Fibroblast of skin of left biceps (primary cell): ENCODE measurements at regions not wholly inside any gene's neighbourhood (a gene's known extent, or its start where the extent isn't known, plus 50 kb on each side); places are given as distances from the start of the nearest gene placed in this dataset.

ENCODE experiments used
- DNase-seq, 2 experiments: peaks; one replicate each; pipeline ENCODE4 v3.0.0-alpha.2; 2013; ENCODE audit warnings: low read depth in 2 of 2

DNA sequence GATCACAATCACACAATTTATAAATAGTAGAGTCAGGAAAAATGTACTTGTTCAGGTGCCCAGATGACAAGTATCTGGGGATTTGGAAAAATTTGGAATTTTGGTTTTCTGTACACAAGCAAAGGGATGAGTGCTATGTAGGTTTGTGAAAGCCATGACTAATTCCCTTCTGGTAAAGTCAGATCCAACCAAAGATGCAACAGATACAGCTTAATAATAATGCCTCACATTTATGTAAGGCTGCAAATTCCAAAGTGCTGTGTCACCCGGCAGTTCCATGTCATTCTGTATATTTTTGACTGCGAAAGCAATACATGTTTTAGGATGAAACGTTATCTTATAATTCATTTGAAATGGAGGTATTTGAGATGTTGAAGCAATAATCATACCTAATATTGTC, 102.7 kb upstream of the AGBL1 start:
- peak; percentile 10 to 14 for DNase-seq

DNA sequence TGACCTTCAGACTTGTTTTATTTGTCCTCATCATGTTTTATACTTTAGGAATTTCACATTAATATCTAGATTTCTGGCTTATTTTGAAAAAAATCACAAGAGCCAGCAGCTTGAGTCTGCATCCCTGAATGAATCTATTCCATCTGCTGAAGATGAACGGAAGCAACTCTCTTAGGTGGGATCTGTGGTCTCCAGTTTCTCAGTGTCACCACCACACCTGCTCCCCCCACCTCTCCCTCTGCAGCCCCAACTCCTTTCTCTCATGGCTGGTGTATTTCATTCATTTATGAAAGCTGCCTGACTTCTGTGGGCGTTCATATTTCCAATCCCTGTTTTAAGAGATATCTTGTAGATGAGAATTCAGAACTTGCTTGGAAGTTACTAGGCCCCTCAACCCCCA, 102.1 kb upstream of the AGBL1 start:
- DNase-seq = no peak

DNA sequence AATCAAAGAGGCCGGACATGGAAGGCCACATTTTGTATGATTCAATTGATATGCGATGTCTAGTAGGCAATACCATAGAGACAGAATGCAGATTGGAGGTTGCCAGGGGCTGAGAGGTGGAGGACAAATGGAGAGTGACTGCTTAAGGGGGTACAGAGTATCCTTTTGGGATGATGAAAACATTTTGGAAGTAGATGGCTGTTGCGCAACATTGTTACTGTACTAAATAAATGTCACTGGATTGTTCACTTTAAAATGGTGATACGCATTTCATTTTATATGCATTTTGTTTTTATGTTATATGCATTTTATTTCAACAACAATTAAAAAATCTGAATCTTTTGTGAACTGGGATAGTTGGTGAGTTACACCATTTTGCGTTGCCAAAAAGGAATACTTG, 99.7 kb upstream of the AGBL1 start:
- no peak for DNase-seq

DNA sequence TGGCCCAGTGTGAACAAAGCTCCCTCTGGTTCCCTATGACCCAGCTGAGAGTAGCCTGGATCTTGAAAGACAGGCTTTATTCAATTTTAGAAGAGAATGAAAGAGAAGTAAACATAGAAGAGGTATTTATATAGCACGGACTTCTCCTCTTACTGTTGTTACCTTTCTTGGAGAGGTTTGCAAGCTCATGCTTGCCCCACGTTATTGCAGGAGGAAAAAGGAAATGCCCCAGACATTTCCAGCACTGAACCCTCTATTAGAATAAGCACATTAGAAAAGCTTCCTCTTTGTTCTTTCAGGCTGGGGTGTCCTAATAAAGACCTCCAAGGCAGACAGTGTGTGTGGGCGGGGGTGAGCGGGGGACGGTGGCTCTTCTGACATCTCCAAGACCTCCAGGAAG, 98.7 kb upstream of the AGBL1 start:
- DNase-seq = no peak

DNA sequence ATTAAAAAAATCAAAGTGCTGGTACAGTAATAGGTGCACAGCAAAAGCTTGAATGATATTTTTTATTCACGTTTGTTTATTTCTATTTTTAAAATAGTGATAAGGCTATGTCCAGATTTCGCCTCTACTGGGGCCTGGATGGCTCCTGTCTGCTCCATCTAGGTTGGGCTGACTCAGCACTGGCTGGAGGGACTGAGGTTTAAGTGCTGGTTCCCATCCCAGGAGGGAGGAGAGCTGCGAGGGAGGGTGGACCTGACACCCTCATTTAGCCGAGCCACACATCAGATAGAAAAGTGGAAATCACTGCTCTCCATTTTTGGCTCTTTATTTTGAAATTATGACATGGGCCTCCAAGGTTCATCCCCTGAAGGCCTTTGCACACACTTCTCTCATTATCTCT, 95.4 kb upstream of the AGBL1 start:
- DNase-seq = no peak

DNA sequence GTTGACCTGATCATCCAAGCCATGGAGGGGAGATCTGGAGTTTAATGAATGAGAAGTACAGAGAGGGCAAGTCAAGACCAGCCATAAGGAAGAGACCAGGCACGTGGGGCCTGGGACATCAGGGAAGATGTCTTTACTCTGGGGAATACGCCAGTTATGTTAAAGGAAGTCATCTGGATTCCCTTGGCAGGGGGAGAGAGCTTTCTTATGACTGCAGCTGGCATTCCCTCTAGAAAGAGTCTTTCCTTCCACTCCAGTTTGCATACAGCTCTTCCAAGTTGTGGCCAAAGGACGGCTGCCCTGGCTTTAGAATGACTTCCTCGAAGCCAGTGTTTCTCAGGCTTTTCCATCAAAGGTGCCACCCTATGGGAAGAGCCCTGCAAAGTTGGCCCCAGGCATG, 93.6 kb upstream of the AGBL1 start:
- DNase-seq = no peak

DNA sequence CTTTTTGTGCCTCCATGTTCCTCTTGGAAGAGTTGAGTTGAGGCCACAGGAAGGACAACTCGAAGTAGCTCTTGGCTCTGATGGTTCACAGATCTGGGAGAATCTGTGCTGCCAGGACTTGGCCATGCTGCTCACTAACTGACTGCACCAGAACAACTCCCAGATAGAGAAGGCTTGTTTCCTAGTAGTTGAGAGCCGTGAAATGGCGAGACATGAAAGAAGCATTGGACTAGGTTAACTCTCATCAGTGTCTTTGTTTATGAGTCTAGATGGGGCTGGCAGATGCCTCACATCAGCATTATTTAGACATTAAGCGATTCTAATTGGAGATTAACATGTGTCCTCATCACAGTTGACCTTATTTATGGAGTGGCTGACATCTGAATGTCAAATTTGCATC, 92.9 kb upstream of the AGBL1 start:
- DNase-seq = no peak

DNA sequence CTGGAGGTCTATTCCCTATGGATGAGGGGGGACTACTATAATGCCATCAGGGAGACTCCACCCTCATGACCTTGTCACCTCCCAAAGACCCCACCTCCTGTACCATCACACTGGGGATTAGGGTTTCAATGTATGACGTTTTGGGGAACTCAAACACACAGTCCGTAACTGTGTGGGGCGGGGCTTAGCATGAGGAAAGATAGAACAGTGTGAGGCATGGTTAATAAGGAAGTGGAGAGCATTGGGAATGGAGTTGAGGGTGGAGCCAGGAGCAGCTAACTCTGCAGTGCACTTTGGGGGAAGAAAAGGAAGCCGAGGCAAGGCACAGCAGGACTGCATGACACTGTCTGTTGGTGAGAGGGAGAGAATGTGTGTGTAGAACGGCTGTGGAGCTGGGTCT, 90.9 kb upstream of the AGBL1 start:
- no peak for DNase-seq

DNA sequence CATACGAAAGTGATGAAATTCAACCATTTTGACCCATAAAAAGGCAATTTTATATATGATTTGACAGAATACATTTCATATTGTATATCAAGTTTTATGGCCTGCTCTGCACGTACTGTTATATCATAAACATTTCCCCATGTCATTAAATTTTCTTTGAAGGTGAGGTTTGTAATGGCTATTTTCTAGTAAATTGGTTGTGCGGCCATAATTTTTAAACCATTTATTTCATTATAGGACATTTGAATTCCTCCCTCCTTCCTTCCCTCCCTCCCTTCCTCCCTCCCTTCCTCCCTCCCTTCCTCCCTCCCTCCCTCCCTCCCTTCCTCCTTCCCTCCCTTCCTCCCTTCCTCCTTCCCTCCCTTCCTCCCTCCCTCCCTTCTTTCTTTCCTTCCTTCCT, 87.4 kb upstream of the AGBL1 start:
- DNase-seq = no peak

DNA sequence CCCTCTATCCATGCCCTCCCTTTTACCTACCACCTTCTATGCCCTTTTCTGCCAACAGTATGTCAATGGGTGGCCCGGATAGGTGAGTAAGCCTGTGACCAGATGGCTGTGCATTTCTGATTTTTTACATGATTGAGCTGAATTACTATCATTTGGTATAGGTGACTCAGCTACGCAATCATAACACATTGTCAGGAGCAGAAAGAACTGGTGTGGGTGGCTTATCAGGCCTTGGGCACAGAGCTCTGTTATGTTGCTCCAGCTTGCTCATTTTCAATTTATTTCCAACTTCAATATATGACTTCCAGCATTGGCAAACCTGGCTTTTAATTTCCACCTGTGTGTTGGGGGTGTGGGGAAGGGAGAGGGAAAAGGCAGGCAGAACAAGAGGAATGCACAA, 86.6 kb upstream of the AGBL1 start:
- DNase-seq = no peak

DNA sequence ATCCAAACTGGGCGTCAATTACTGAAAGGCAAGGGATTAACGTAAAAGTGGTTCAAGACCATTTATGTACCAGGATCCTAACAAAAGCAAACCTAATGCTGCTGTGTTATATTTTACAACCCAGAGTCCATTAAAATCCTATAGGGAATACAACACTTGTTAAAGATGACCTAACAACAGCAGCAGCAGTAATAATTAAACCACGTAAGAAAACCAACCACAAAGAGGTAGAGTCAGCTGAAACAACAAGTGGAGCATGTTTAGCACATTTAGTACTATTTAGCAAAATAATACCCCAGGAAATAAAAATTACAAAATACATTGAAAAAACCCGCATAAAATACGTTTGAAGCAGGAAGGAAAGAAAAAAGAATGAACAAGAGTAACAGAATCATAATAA, 82.1 kb upstream of the AGBL1 start:
- DNase-seq = no peak

DNA sequence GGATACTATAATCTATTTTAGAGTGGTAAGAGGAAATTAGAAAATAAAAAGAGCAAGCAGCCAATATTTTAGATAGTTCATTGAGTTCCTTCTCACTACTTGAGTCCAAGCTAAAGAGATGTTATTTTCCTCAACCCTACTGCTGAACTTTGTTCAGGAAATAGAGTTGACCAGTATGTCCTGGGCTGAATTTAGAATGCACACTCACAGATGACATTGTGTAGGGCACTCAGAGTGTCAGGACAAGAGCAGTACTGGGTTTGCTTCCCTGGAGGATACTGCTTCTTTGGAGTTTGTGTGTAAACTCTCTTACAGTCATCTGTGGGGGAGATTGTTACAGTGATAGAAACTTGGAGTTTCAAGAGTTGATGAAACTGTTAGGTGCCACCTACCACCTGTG, 80.0 kb upstream of the AGBL1 start:
- DNase-seq = no peak

DNA sequence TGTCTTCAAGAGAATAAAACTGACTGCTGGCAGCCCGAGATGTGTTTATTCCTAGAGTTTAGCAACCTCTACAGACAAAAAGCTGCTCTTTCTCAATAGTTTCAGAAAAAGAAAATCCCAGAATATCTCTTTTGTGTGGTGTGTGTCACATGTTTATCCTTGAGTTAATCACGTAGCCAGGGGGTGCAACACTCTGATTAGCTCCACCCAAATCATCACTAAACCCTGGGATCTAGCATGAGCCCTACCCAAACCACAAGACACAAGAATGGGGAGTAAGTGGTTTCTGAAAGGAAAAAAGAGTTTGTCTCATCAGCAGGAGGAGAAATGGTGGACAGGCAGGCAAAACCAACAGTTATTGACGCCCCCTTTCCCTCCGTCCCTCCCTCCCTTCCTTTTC, 78.5 kb upstream of the AGBL1 start:
- no peak for DNase-seq

DNA sequence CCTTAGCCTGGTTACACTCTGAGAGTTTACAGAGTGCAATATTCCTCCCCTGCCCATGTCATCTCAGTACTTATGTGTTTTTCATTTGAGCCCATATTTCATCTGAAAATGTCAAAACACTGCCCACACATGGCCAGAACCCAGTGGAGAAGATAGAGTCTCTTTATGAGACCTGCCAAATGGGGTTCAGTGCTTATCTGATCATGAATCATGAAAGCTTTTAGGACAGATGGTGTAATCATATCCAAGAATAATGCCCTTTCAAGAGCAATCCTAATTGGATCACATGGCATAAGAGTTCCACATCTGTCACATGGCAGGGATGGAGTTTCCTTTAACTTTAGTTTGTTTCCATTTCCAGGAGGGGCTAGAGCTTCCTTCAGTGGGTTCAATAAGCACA, 77.2 kb upstream of the AGBL1 start:
- no peak for DNase-seq

DNA sequence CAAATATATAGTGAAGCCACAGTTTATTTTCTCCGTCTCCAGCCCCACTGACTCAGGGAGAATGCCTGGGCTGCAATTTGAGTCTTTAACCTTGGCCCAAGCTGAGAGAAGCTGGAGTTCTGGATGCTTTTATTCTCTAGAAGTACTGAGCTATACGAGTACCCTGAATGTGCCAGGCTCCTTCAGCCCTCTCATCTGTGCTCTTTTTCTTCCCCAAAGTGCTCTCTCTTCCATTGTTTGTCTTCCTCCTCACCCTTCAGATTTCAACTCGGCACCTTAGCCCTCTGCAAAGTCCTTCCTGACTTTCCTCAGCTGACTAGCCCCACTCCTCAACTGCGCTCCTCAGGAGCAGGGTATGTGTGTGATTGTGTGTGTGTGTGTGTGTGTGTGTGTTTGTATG, 75.6 kb upstream of the AGBL1 start:
- no peak for DNase-seq

DNA sequence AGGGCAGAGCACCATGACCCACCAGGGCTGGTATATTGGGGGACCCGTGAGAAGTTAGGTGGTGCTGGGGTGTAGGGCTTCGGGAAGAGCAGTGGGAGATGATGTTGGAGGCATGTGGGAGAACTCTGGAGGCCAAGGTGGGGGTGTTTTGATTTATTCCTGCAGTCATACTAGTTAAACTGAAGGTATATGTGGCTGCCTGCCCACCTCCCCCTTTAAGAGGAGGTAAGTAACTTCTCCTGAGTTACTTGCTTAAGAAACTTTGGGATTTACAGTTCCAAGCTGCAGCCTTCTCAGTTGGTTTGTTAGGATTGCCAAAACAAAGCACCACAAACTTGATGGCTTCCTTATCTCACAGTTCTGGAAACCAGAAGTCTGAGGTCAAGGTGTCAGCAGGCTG, 73.1 kb upstream of the AGBL1 start:
- DNase-seq = no peak

DNA sequence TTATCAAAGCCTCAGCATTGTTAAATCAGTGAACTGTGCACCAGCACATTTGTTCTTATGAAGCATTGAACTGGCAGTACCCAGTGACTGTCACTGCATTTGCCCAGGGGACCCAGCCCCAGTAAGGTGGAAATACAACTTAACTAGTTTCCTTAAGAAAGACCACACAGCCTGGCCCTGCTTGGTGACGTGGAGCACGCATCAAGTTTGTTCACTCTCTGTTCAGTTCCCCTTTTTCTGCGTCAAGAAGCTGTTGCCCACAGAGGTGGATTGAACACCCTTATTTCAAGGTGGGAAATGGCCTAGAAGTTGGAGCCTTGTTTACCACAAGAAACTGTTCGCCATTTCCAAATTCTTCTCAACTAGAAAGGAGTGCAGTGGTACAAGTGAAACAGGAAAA, 69.9 kb upstream of the AGBL1 start:
- no peak for DNase-seq

DNA sequence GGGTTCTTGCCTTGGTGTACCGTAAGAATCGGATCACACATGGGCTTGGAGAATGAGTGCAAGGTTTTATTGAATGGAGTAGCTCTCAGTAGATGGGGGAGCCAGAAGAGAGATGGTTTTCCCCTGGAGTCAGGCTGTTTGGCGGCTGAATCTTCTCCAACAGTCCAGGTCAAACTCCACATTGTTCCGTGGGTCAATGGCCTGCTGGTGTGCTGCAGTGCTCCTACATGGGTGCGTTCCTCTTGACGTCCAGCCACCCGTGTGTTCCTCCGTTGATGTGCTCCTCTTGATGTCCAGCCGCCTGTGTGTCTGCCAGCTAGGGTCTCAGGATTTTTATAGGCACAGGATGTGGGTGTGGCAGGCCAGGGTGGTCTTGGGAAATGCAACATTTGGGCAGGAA, 69.3 kb upstream of the AGBL1 start:
- no peak for DNase-seq

DNA sequence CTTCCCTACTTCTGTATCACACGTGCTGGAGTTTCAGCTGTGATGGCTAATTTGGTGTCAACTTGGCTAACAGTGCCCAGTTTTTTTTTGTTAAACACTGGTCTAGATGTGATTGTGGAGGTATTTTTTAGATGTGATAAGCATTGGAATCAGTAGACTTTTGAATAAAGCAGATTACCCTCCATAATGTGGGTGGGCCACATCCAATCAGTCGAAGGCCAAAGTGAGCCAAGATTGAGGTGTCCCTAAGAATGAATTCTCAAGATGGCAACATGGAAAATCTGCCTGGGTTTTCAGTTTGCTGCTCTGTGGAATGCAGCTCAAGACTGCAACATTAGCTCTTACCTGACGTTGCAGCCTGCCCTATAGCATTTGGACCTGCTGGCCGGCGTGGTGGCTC, 68.8 kb upstream of the AGBL1 start:
- no peak for DNase-seq

DNA sequence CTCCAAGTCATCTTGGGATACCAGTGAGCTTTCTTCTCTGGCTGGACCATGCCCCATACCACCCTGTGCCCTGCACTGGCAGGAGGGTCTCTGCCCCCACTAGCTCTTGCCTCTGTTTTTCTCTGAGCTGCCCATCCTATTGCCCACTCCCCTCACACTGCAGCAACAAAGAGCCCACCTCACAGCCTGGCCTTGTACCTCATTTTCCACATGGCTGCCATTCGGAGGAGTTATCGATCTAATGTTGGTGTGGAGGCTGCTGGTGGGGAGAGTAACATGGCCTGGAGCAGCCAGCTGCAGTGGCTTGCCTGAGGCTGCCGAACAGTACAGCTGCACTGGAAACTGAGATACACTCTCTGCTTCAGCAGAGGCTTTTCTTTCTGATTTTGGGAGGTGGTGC, 65.7 kb upstream of the AGBL1 start:
- DNase-seq = no peak

DNA sequence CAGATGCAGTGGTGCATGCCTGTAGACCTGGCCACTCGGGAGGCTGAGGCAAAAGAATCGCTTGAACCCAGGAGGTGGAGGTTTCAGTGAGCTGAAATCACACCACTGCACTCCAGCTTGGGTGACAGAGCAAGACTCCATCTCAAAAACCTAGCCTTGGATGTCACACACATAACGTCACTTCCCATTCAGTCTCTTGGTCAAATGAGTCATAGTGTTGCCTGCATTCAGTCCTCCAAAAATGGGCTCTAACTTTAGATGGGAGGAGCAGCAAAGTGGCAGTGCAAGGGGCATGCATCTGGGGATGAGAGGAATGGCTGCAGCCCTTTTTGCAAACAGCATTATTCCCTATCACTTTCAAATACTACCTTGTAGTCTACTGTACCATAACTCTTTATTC, 62.9 kb upstream of the AGBL1 start:
- DNase-seq = no peak

DNA sequence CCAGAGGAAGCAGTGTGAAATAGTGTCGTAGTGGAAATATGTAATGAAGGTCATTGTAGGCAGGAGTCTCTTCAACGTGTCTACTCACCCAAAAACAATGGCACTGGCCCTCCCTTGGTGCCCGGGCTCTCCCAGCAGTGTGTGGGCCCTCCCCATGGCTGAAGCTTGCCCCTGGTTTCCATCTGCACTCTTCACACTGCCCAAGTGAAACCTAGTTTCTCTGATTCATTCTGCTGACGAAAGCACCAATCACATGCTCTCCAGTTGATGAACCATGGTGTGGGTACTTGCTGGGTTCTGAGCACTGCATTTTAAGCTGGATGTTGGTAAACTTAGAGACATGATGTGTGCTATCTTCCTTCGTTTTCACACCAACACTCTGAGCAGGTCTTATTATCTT, 61.0 kb upstream of the AGBL1 start:
- DNase-seq = no peak

DNA sequence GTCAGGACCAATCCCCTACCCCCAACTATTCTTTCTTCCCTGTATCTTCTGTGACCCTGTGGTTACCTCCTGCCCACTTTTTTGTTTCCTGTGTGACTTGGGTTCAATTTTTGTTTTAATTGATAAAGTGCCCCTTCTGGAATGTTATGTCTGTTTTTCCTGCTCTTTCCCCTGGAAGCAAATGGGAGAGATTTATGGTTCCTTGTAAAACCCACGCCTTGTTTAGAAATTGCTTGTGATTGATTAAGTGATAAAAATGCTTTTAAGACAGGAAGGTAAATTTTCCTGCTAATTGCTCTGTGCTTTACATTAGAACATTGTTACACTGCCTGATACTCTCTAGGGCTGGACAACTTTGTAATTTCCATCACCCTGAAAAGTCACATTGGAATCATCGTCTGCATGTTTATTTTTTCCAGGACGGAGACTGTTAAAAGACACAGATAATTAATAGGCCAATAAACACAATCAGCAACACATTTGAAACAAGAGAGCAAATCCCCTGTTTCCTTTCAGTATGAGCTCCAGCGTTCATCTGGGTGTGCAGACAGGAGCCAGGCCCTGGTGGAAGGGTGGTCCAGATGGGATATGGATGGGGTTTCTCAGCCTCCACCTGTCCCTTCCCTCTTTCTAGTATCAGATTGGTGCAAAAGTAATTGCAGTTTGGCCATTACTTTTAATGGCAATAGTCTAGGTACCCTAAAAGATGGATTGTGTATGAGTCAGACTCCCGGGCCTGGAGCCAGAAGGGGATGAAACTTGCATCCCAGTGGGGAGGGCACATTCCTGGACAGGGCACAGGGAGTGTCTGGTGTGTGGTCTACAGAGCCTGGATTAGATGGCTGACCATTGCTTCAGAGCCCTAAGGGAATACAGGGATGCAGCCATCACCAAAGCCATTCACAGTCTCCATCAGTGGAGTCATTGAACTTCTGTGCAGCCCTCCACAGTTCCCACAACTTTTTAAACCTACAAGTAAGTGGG, 58.1 kb upstream of the AGBL1 start:
- DNase-seq = no peak

DNA sequence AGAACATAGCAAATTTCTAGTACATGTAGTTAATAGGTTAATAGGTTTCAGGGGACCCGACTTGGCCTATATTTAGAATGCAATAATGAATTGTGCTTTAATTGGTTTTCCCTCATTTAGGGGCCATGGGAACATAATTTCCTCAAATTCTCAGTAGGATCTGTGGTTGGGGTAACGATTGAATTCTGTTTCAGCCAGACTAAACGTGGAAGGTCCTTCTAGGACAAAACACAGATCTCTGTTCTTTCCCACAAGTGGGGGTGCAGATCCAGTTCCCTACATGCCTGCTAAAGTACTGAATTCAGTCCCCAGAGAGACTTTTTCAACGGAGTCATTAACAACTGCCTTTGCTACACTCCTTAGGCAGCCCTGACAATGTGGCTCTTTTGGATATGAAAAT, 50.7 kb upstream of the AGBL1 start:
- no peak for DNase-seq
